Fibroblast of gingiva (primary cell): ENCODE measurements at regions not wholly inside any gene's neighbourhood (a gene's known extent, or its start where the extent isn't known, plus 50 kb on each side); places are given as distances from the start of the nearest gene placed in this dataset.

Experiments
- DNase-seq: peaks from one replicate; pipeline ENCODE4 v3.0.0-alpha.2; 2011; ENCODE audit warnings: low read depth

GRCh38 chr20:39874049-39874893 is 814.8 kb downstream of the MAFB start:
- DNase-seq: peak; percentile 75

- no peak for DNase-seq
Measured at GRCh38 chr20:39873286-39873685, 815.8 kb downstream of the MAFB start.

GRCh38 chr20:39871013-39871412 is 818.0 kb downstream of the MAFB start:
- DNase-seq: no peak

- no peak for DNase-seq
Measured at GRCh38 chr20:39865446-39865845, 823.6 kb downstream of the MAFB start.

- peak; percentile 70 for DNase-seq
Measured at GRCh38 chr20:39862470-39862891, 826.6 kb downstream of the MAFB start.

- DNase-seq: no peak
Measured at GRCh38 chr20:39861381-39861780, 827.7 kb downstream of the MAFB start.

- no peak for DNase-seq
Measured at GRCh38 chr20:39857835-39858234, 831.2 kb downstream of the MAFB start.

GRCh38 chr20:39857187-39857586 is 831.8 kb downstream of the MAFB start:
- no peak for DNase-seq

GRCh38 chr20:39855799-39856198 is 833.2 kb downstream of the MAFB start:
- no peak for DNase-seq

GRCh38 chr20:39855056-39855455 is 834.0 kb downstream of the MAFB start:
- DNase-seq: no peak

- DNase-seq: peak; percentile 64
Measured at GRCh38 chr20:39853636-39854035, 835.4 kb downstream of the MAFB start.

GRCh38 chr20:39853050-39853449 is 836.0 kb downstream of the MAFB start:
- no peak for DNase-seq

- peak; percentile 54 for DNase-seq
Measured at GRCh38 chr20:39851459-39851858, 837.6 kb downstream of the MAFB start.

- DNase-seq: no peak
Measured at GRCh38 chr20:39850821-39851330, 838.2 kb downstream of the MAFB start.

GRCh38 chr20:39850246-39850645 is 838.8 kb downstream of the MAFB start:
- peak; percentile 22 for DNase-seq

- DNase-seq: peak; percentile 89
Measured at GRCh38 chr20:39849664-39850063, 839.4 kb downstream of the MAFB start.

- DNase-seq: no peak
Measured at GRCh38 chr20:39849171-39849570, 839.9 kb downstream of the MAFB start.

- DNase-seq: no peak
Measured at GRCh38 chr20:39839399-39840119, 849.5 kb downstream of the MAFB start.

- DNase-seq: no peak
Measured at GRCh38 chr20:39837561-39837960, 851.5 kb downstream of the MAFB start.

GRCh38 chr20:39835130-39835842 is 853.8 kb downstream of the MAFB start:
- DNase-seq: no peak

- DNase-seq: no peak
Measured at GRCh38 chr20:39830903-39831302, 858.1 kb downstream of the MAFB start.

GRCh38 chr20:39829661-39830060 is 859.4 kb downstream of the MAFB start:
- no peak for DNase-seq
